Limb (tissue), 2 donors: ENCODE measurements at regions not wholly inside any gene's neighbourhood (a gene's known extent, or its start where the extent isn't known, plus 50 kb on each side); places are given as distances from the start of the nearest gene placed in this dataset.

Experiments
- DNase-seq, 2 donors: peaks; one replicate each; pipeline ENCODE4 v3.0.0-alpha.2; 2016; ENCODE audit errors: extremely low spot score in 2 of 2

DNA sequence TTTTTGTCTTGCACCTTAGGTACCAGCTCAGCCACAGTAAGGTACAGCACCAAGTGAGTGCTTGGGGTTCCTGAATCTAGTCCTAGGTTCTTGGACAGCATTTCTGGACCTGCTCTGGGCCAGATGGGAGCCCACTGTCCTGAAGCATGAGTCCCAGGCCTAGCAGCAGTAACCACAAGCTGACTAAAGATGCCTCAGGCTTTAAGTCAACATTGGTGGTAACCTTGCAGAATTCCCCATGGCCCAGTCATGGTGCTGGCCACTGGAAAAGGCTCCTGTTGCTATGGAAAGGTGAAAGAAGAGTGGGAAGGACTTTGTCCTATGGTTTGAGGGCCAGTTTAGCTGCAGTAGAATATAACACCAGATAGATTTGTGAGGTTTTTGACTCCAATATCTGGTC is 86.9 kb upstream of the CLEC14A start:
- DNase-seq, result no peak

DNA sequence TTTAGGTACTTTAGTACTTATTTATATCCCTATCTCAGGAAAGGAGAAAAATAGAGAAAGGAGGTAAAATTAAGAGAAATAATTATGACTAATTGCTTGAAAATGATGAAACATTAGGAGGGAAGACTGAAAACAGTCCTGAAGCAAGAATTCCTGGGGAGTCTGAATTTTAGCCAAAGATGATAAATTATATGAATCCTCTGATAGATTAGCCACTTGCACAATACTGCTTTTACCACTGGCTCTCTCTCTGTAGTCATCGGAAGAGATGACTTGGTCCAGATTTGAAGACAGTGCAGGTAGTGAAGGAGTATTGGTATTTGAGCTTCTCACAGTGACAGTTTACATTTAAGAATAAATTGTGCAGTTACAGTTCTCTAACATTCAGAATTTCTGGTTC is 83.8 kb upstream of the CLEC14A start:
- DNase-seq, result no peak

DNA sequence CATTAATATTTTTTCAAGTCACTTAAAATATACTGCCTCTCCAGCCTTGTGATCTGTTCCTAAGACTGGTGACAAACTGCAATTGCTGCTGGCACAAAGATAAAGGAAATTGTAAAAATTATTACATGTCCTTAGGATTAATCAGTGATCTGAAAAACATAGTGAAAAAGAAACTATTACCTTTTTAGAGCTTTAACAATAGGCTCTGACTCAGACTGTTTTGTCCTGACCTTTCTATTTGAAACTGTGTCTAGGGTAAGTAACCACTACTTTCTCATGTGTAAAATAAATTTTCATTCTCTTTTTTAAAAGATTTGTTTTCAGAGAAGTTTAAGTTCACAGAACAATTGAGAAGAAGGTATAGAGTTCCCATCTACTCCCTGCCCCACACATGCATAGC is 80.4 kb upstream of the CLEC14A start:
- no peak for DNase-seq

- no peak for DNase-seq
Observed at GRCh38 chr14:38330275-38330674, 74.4 kb upstream of the CLEC14A start.

DNA sequence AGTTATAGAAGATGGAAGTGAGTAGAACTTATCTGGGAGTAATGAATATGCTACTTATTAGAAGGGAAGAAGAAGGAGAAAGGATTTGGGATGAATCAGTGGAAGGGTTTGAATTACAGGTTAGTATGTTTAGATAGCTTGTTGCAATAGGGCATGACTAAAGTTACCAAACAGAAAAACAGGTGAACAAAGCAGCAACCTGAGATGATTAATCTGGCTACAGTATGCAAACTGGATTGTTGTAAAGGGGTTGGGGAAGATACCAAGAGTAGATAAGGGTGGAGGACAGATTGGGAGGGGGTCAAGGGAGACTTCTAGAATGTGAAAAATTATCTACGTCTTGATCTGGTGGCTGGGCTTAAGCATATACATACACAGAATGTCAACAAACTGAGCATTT is 73.4 kb upstream of the CLEC14A start:
- DNase-seq, result no peak

GRCh38 chr14:38316922-38317321 is 61.0 kb upstream of the CLEC14A start:
- DNase-seq, result no peak

- no peak for DNase-seq
Observed at GRCh38 chr14:38311655-38312054, 55.8 kb upstream of the CLEC14A start.

GRCh38 chr14:38310420-38310995 is 54.6 kb upstream of the CLEC14A start:
- DNase-seq, result no peak

- DNase-seq, result no peak
Observed at GRCh38 chr14:38309522-38310277, 53.8 kb upstream of the CLEC14A start.
